ENCODE measurements at regions not wholly inside any gene's neighbourhood (a gene's known extent, or its start where the extent isn't known, plus 50 kb on each side); places are given as distances from the start of the nearest gene placed in this dataset.

DNA sequence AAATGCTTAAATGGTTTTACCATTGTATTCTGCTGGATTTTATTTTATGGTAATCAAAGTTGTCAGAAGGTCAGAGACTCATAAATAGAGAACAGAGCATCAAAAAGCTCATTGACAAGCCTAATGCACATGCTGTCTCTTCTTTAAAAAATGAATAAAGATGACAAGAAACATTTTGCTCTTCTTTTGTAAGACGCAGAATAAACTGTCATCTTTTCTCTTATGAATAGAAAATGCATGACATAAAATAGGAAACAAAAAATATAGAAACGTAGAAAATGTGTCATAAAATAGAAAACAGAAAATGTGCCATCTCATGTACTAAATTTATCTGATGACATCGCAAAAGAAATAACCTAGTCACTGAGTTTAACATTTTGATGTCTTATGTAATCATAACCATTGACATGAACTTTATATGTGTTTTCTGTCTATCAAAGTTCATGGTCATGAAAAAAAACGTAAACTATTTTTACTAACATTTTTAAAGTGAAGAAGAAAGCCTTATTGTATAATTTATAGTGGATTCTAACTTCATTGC, 484.1 kb downstream of the TRIML1 start:
- CTCF ChIA-PET = no interaction called here

DNA sequence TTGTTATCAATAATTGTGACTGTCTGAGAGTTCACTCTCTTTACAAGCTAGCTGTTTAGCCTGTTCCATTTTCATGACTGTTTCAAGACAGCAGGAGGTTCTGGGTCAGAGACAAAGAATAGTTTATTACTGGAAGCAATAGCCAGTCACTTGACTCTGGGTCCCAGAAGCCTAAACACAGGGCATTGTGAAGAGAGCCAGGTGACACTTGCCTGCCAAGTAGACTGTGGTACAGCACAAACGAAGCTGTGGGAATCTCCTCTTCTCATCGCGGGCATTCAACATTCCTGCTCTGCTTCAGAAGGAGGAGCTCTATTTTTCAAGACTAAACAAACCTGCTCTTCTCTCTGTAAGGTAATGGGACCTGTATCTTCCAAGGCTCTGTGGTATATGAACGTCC, 485.1 kb downstream of the TRIML1 start:
- CTCF ChIA-PET = interaction anchor here (0.5 kb wide), 1 partner anchor 164 kb away, joined by 4 read pairs; no protein-coding TSS in a partner anchor
- Histone ChIP-seq H3K4me3 (ENCODE audit: low read depth, low read length) (no peak overlapping the region), H3K4me1 (ENCODE audit: control insufficient read depth, insufficient read depth, low read length) (no peaks in the 10 kb centered on the region), H3K9me3 (ENCODE audit: control insufficient read depth, insufficient read depth, low read depth, low read length) (no peaks in the 10 kb centered on the region), H3K36me3 (ENCODE audit: control insufficient read depth in 2 of 2, insufficient read depth in 1 of 2, low read length in 2 of 2) (no peaks in the 10 kb centered on the region), H3K27ac (ENCODE audit: extremely low read depth, low read depth, low read length) (no peak overlapping the region)
- POLR2A ChIA-PET = no interaction called here
- no peak for TF ChIP-seq ZNF473 (tag by site-specific recombination; IDR thresholded peaks at IDR 0.05)
- no peak for TF ChIP-seq TRIM28 (IDR thresholded peaks at IDR 0.05; ENCODE audit: borderline replicate concordance, low read length)
- no peak for TF ChIP-seq ZNF658 (tag by site-specific recombination; IDR thresholded peaks at IDR 0.05)
- no peak for TF ChIP-seq BCL11A (tag by site-specific recombination; IDR thresholded peaks at IDR 0.05; ENCODE audit: low read depth)
- no peak for TF ChIP-seq MYNN (tag by site-specific recombination; IDR thresholded peaks at IDR 0.05; ENCODE audit: borderline replicate concordance)
- TF ChIP-seq OSR2 (tag by site-specific recombination; IDR thresholded peaks at IDR 0.05) = no peak
- TF ChIP-seq, protein P1, sequence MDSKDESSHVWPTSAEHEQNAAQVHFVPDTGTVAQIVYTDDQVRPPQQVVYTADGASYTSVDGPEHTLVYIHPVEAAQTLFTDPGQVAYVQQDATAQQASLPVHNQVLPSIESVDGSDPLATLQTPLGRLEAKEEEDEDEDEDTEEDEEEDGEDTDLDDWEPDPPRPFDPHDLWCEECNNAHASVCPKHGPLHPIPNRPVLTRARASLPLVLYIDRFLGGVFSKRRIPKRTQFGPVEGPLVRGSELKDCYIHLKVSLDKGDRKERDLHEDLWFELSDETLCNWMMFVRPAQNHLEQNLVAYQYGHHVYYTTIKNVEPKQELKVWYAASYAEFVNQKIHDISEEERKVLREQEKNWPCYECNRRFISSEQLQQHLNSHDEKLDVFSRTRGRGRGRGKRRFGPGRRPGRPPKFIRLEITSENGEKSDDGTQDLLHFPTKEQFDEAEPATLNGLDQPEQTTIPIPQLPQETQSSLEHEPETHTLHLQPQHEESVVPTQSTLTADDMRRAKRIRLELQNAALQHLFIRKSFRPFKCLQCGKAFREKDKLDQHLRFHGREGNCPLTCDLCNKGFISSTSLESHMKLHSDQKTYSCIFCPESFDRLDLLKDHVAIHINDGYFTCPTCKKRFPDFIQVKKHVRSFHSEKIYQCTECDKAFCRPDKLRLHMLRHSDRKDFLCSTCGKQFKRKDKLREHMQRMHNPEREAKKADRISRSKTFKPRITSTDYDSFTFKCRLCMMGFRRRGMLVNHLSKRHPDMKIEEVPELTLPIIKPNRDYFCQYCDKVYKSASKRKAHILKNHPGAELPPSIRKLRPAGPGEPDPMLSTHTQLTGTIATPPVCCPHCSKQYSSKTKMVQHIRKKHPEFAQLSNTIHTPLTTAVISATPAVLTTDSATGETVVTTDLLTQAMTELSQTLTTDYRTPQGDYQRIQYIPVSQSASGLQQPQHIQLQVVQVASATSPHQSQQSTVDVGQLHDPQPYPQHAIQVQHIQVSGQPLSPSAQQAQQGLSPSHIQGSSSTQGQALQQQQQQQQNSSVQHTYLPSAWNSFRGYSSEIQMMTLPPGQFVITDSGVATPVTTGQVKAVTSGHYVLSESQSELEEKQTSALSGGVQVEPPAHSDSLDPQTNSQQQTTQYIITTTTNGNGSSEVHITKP (tag by site-specific recombination; IDR thresholded peaks at IDR 0.05) = no peak
- no peak for TF ChIP-seq ZNF677 (tag by site-specific recombination; IDR thresholded peaks at IDR 0.05)
- no peak for TF ChIP-seq REPIN1 (tag by site-specific recombination; IDR thresholded peaks at IDR 0.05; ENCODE audit: low read depth)
- TF ChIP-seq SALL2 (tag by site-specific recombination; IDR thresholded peaks at IDR 0.05; ENCODE audit: borderline replicate concordance) = no peak
- no peak for TF ChIP-seq ZNF555 (tag by site-specific recombination; conservative IDR thresholded peaks at IDR 0.05)
- TF ChIP-seq ZFP69B (tag by site-specific recombination; IDR thresholded peaks at IDR 0.05) = no peak

More for the DNA sequence above, 484.1 kb downstream of the TRIML1 start:
- POLR2A ChIA-PET = no interaction called here
- Histone ChIP-seq H3K4me1 (ENCODE audit: control insufficient read depth, insufficient read depth, low read length) (no peaks in the 10 kb centered on the region), H3K27ac (ENCODE audit: extremely low read depth, low read depth, low read length) (no peak overlapping the region), H3K36me3 (ENCODE audit: control insufficient read depth in 2 of 2, insufficient read depth in 1 of 2, low read length in 2 of 2) (no peaks in the 10 kb centered on the region), H3K9me3 (ENCODE audit: control insufficient read depth, insufficient read depth, low read depth, low read length) (no peaks in the 10 kb centered on the region), H3K4me3 (ENCODE audit: low read depth, low read length) (no peak overlapping the region)
- TF ChIP-seq ZNF114 (tag by site-specific recombination; IDR thresholded peaks at IDR 0.05) = no peak
- TF ChIP-seq ZNF670 (tag by site-specific recombination; IDR thresholded peaks at IDR 0.05; ENCODE audit: low read depth) = no peak
- no peak for TF ChIP-seq ZNF843 (tag by site-specific recombination; IDR thresholded peaks at IDR 0.05)
- no peak for TF ChIP-seq ZBTB48 (tag by site-specific recombination; IDR thresholded peaks at IDR 0.05)
- TF ChIP-seq ZNF302 (tag by site-specific recombination; IDR thresholded peaks at IDR 0.05; ENCODE audit: low read depth) = no peak
- TF ChIP-seq ZIC2 (tag by site-specific recombination; IDR thresholded peaks at IDR 0.05) = no peak
- no peak for TF ChIP-seq KLF1 (tag by site-specific recombination; IDR thresholded peaks at IDR 0.05)
- no peak for TF ChIP-seq SP3 (tag by site-specific recombination; IDR thresholded peaks at IDR 0.05)
- TF ChIP-seq, protein P2, sequence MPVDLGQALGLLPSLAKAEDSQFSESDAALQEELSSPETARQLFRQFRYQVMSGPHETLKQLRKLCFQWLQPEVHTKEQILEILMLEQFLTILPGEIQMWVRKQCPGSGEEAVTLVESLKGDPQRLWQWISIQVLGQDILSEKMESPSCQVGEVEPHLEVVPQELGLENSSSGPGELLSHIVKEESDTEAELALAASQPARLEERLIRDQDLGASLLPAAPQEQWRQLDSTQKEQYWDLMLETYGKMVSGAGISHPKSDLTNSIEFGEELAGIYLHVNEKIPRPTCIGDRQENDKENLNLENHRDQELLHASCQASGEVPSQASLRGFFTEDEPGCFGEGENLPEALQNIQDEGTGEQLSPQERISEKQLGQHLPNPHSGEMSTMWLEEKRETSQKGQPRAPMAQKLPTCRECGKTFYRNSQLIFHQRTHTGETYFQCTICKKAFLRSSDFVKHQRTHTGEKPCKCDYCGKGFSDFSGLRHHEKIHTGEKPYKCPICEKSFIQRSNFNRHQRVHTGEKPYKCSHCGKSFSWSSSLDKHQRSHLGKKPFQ (tag by site-specific recombination; IDR thresholded peaks at IDR 0.05) = no peak
- no peak for TF ChIP-seq YY1 (tag by site-specific recombination; IDR thresholded peaks at IDR 0.05)
- TF ChIP-seq, protein P3, sequence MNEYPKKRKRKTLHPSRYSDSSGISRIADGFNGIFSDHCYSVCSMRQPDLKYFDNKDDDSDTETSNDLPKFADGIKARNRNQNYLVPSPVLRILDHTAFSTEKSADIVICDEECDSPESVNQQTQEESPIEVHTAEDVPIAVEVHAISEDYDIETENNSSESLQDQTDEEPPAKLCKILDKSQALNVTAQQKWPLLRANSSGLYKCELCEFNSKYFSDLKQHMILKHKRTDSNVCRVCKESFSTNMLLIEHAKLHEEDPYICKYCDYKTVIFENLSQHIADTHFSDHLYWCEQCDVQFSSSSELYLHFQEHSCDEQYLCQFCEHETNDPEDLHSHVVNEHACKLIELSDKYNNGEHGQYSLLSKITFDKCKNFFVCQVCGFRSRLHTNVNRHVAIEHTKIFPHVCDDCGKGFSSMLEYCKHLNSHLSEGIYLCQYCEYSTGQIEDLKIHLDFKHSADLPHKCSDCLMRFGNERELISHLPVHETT (tag by site-specific recombination; IDR thresholded peaks at IDR 0.05) = no peak
- TF ChIP-seq EGR2 (tag by site-specific recombination; IDR thresholded peaks at IDR 0.05; ENCODE audit: low read depth) = no peak
